ENCODE measurements at regions not wholly inside any gene's neighbourhood (a gene's known extent, or its start where the extent isn't known, plus 50 kb on each side); places are given as distances from the start of the nearest gene placed in this dataset.

DNA sequence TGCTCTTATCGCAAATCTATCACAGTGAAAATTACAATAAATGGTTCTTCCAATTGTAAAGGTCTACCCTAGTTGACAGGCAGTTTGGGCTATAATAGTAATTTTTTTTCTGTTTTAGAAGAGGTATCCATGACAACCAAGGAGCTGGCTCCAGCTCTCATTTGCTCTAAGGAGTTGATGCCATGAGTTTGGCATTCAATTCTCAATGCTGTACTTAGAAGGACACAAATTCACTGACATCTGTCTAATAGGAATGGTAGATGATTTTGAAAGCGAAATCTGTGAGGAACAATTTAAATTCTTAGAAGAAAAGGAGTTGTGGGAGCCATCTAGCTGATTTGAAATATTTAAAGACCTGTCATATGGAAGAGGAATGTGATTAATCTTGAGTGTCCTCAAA lies 203.6 kb upstream of the DAB2 start:
- no peak overlapping the region for H3K4me2 ChIP-seq (ENCODE audit: low read depth, low read length, poor library complexity, severe bottlenecking)
- TF ChIP-seq EZH2phosphoT487 (IDR thresholded peaks at IDR 0.05; ENCODE audit: borderline replicate concordance): no peak
- TF ChIP-seq, protein P1, sequence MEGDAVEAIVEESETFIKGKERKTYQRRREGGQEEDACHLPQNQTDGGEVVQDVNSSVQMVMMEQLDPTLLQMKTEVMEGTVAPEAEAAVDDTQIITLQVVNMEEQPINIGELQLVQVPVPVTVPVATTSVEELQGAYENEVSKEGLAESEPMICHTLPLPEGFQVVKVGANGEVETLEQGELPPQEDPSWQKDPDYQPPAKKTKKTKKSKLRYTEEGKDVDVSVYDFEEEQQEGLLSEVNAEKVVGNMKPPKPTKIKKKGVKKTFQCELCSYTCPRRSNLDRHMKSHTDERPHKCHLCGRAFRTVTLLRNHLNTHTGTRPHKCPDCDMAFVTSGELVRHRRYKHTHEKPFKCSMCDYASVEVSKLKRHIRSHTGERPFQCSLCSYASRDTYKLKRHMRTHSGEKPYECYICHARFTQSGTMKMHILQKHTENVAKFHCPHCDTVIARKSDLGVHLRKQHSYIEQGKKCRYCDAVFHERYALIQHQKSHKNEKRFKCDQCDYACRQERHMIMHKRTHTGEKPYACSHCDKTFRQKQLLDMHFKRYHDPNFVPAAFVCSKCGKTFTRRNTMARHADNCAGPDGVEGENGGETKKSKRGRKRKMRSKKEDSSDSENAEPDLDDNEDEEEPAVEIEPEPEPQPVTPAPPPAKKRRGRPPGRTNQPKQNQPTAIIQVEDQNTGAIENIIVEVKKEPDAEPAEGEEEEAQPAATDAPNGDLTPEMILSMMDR (conservative IDR thresholded peaks at IDR 0.05; ENCODE audit: low read length): no peak
- no peaks in the 10 kb centered on the region for H3K4me1 ChIP-seq (ENCODE audit: insufficient read depth, low read length, poor library complexity, severe bottlenecking)
- H2AFZ ChIP-seq (ENCODE audit: low read length): no peak overlapping the region
- no peaks in the 10 kb centered on the region for H4K20me1 ChIP-seq (ENCODE audit: insufficient read depth, low read length, poor library complexity, severe bottlenecking)
- H3K9me2 ChIP-seq (replicated peaks; ENCODE audit: low read depth, low read length): no peaks in the 10 kb centered on the region
- no peaks in the 10 kb centered on the region for H3F3A ChIP-seq (ENCODE audit: low read depth)
- no peaks in the 10 kb centered on the region for H3K36me3 ChIP-seq (ENCODE audit: insufficient read depth, low read length)
- H3K4me3 ChIP-seq (ENCODE audit: low read length, poor library complexity, severe bottlenecking): no peak overlapping the region
- H3K27me3 ChIP-seq (ENCODE audit: insufficient read depth, low read length, poor library complexity, severe bottlenecking): no peaks in the 10 kb centered on the region
- no peaks in the 10 kb centered on the region for H3K79me2 ChIP-seq (ENCODE audit: insufficient read depth, low read length)
- H3K9me3 ChIP-seq (ENCODE audit: insufficient read depth, low read depth, low read length): no peaks in the 10 kb centered on the region
- H3K9ac ChIP-seq (ENCODE audit: low read depth, low read length, poor library complexity, severe bottlenecking): no peak overlapping the region

DNA sequence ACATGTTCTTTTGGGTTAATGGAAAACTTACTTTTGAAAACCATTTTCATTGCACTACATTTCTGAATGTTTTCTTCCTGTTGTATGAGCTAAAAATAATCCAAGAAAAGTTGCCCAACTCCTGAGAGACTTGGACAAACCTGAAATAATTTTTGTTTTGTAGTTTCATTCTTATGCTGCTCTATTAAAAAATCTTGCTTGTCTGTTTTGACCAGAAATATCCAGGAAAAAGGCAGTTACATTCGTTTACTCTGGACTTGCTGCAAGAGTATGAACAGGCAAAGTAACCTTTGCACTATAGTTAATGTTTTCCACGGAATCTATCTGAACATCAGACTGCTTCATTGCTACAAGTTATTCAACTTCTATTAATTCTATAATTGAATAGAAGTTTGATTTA lies 200.1 kb upstream of the DAB2 start:
- Histone ChIP-seq H4K20me1 (ENCODE audit: insufficient read depth, low read length, poor library complexity, severe bottlenecking) (no peaks in the 10 kb centered on the region), H2AFZ (ENCODE audit: low read length) (no peak overlapping the region), H3K4me2 (ENCODE audit: low read depth, low read length, poor library complexity, severe bottlenecking) (no peak overlapping the region), H3K9ac (ENCODE audit: low read depth, low read length, poor library complexity, severe bottlenecking) (no peak overlapping the region), H3K79me2 (ENCODE audit: insufficient read depth, low read length) (no peaks in the 10 kb centered on the region), H3K27me3 (ENCODE audit: insufficient read depth, low read length, poor library complexity, severe bottlenecking) (no peaks in the 10 kb centered on the region), H3K36me3 (ENCODE audit: insufficient read depth, low read length) (no peaks in the 10 kb centered on the region), H3K9me3 (ENCODE audit: insufficient read depth, low read depth, low read length) (no peaks in the 10 kb centered on the region), H3K4me3 (ENCODE audit: low read length, poor library complexity, severe bottlenecking) (no peak overlapping the region), H3K4me1 (ENCODE audit: insufficient read depth, low read length, poor library complexity, severe bottlenecking) (no peaks in the 10 kb centered on the region), H3F3A (ENCODE audit: low read depth) (no peaks in the 10 kb centered on the region), H3K9me2 (replicated peaks; ENCODE audit: low read depth, low read length) (no peaks in the 10 kb centered on the region)
- TF ChIP-seq EZH2phosphoT487 (IDR thresholded peaks at IDR 0.05; ENCODE audit: borderline replicate concordance): no peak
- TF ChIP-seq, protein P1 (conservative IDR thresholded peaks at IDR 0.05; ENCODE audit: low read length): no peak

DNA sequence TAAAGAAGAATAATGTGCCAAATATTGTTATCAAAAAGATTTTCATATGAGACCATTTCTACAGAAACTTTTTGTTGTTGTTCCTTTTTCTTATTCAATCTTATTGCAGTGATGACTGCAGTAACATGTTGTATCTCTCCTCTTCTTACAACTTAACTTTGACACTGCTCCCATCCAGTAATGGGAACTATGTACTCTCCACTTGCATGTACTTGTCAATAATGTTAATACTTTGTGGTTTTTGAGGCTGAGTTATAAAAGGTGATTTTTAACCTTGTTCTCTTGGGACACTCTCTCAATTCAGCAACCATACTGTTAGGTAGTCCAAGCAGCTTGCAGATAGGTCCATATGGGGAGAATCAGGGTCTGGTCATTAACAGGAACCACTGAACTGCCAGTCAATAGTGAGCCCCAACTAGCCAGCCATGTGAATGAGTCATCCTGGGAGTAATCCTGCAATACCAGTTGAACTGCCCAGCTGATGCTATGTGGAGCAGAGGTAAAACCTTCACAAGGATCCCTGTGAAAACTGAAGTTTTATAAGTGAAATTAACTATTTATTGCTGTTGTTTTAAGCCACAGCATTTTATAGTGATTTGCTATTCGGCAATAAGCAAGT lies 199.6 kb upstream of the DAB2 start:
- H3K36me3 ChIP-seq (ENCODE audit: insufficient read depth, low read length): no peaks in the 10 kb centered on the region
- TF ChIP-seq, protein P1 (conservative IDR thresholded peaks at IDR 0.05; ENCODE audit: low read length): no peak
- no peak for TF ChIP-seq EZH2phosphoT487 (IDR thresholded peaks at IDR 0.05; ENCODE audit: borderline replicate concordance)
- H3K4me1 ChIP-seq (ENCODE audit: insufficient read depth, low read length, poor library complexity, severe bottlenecking): no peaks in the 10 kb centered on the region
- H3K79me2 ChIP-seq (ENCODE audit: insufficient read depth, low read length): no peaks in the 10 kb centered on the region
- H3K4me3 ChIP-seq (ENCODE audit: low read length, poor library complexity, severe bottlenecking): no peak overlapping the region
- no peaks in the 10 kb centered on the region for H4K20me1 ChIP-seq (ENCODE audit: insufficient read depth, low read length, poor library complexity, severe bottlenecking)
- no peaks in the 10 kb centered on the region for H3F3A ChIP-seq (ENCODE audit: low read depth)
- no peaks in the 10 kb centered on the region for H3K9me3 ChIP-seq (ENCODE audit: insufficient read depth, low read depth, low read length)
- no peak overlapping the region for H3K4me2 ChIP-seq (ENCODE audit: low read depth, low read length, poor library complexity, severe bottlenecking)
- H2AFZ ChIP-seq (ENCODE audit: low read length): no peak overlapping the region
- no peaks in the 10 kb centered on the region for H3K9me2 ChIP-seq (replicated peaks; ENCODE audit: low read depth, low read length)
- H3K9ac ChIP-seq (ENCODE audit: low read depth, low read length, poor library complexity, severe bottlenecking): no peak overlapping the region
- no peaks in the 10 kb centered on the region for H3K27me3 ChIP-seq (ENCODE audit: insufficient read depth, low read length, poor library complexity, severe bottlenecking)

Data from Loucy (cell line).